ENCODE measurements at regions not wholly inside any gene's neighbourhood (a gene's known extent, or its start where the extent isn't known, plus 50 kb on each side); places are given as distances from the start of the nearest gene placed in this dataset.

DNA sequence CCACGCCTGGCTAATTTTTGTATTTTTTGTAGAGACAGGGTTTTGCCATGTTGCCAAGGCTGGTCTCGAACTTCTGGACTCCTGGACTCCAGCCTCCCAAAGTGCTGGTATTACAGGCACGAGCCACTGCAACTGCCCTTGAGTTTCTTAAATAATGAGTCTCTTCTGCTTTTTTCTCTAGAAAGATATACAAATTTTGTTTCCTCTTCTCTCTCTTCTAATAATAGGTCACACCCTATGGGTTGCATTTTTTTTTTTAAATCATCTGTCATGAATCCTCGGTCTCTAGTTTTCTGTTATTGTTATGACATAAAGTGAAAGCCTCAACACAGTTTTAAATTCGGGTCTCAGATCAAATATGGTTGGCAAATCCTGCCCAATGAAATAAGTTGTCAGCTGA lies 111.2 kb downstream of the IL12A start:
- peaks cover 0 to 2% (median 0%) of the 10 kb centered on the region in 4 donors for H3K27me3 ChIP-seq (ENCODE audit: control insufficient read depth in 4 of 4, insufficient read depth in 4 of 4, low read length in 3 of 4)
- H3K27ac ChIP-seq (ENCODE audit: low read depth in 1 of 2, low read length in 2 of 2) = no peak overlapping the region
- no peaks in the 10 kb centered on the region for H3K4me1 ChIP-seq (ENCODE audit: control insufficient read depth in 4 of 4, insufficient read depth in 4 of 4, low read length in 3 of 4)
- H3K9ac ChIP-seq (ENCODE audit: low read depth in 1 of 2, low read length in 2 of 2) = no peak overlapping the region
- no peaks in the 10 kb centered on the region for H3K9me3 ChIP-seq (ENCODE audit: control insufficient read depth in 4 of 4, low read length in 3 of 4)
- WGBS = 84% methylated on average over 5 of the region's 5 CpGs
- TF ChIP-seq TAF1 (conservative IDR thresholded peaks at IDR 0.05) = no peak
- TF ChIP-seq FOXA2 (IDR thresholded peaks at IDR 0.05) = no peak
- TF ChIP-seq SP1 (IDR thresholded peaks at IDR 0.05) = no peak
- no peak for TF ChIP-seq YY1 (IDR thresholded peaks at IDR 0.05)
- no peak for TF ChIP-seq HNF4G (IDR thresholded peaks at IDR 0.05)
- TF ChIP-seq, protein P1, sequence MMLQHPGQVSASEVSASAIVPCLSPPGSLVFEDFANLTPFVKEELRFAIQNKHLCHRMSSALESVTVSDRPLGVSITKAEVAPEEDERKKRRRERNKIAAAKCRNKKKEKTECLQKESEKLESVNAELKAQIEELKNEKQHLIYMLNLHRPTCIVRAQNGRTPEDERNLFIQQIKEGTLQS (IDR thresholded peaks at IDR 0.05) = no peak
- no peak for TF ChIP-seq FOXA1 (IDR thresholded peaks at IDR 0.05)
- no peak for TF ChIP-seq RXRA (IDR thresholded peaks at IDR 0.05)
- TF ChIP-seq NR2F2 (IDR thresholded peaks at IDR 0.05) = no peak
- TF ChIP-seq, protein P2, sequence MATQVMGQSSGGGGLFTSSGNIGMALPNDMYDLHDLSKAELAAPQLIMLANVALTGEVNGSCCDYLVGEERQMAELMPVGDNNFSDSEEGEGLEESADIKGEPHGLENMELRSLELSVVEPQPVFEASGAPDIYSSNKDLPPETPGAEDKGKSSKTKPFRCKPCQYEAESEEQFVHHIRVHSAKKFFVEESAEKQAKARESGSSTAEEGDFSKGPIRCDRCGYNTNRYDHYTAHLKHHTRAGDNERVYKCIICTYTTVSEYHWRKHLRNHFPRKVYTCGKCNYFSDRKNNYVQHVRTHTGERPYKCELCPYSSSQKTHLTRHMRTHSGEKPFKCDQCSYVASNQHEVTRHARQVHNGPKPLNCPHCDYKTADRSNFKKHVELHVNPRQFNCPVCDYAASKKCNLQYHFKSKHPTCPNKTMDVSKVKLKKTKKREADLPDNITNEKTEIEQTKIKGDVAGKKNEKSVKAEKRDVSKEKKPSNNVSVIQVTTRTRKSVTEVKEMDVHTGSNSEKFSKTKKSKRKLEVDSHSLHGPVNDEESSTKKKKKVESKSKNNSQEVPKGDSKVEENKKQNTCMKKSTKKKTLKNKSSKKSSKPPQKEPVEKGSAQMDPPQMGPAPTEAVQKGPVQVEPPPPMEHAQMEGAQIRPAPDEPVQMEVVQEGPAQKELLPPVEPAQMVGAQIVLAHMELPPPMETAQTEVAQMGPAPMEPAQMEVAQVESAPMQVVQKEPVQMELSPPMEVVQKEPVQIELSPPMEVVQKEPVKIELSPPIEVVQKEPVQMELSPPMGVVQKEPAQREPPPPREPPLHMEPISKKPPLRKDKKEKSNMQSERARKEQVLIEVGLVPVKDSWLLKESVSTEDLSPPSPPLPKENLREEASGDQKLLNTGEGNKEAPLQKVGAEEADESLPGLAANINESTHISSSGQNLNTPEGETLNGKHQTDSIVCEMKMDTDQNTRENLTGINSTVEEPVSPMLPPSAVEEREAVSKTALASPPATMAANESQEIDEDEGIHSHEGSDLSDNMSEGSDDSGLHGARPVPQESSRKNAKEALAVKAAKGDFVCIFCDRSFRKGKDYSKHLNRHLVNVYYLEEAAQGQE (IDR thresholded peaks at IDR 0.05) = no peak
- TF ChIP-seq, protein P3, sequence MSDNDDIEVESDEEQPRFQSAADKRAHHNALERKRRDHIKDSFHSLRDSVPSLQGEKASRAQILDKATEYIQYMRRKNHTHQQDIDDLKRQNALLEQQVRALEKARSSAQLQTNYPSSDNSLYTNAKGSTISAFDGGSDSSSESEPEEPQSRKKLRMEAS (IDR thresholded peaks at IDR 0.05) = no peak
- TF ChIP-seq RAD21 (IDR thresholded peaks at IDR 0.05) = no peak
- TF ChIP-seq, protein P4, sequence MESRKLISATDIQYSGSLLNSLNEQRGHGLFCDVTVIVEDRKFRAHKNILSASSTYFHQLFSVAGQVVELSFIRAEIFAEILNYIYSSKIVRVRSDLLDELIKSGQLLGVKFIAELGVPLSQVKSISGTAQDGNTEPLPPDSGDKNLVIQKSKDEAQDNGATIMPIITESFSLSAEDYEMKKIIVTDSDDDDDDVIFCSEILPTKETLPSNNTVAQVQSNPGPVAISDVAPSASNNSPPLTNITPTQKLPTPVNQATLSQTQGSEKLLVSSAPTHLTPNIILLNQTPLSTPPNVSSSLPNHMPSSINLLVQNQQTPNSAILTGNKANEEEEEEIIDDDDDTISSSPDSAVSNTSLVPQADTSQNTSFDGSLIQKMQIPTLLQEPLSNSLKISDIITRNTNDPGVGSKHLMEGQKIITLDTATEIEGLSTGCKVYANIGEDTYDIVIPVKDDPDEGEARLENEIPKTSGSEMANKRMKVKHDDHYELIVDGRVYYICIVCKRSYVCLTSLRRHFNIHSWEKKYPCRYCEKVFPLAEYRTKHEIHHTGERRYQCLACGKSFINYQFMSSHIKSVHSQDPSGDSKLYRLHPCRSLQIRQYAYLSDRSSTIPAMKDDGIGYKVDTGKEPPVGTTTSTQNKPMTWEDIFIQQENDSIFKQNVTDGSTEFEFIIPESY (IDR thresholded peaks at IDR 0.05) = no peak
- TF ChIP-seq HNF4A (conservative IDR thresholded peaks at IDR 0.05) = no peak
- no peak for TF ChIP-seq GABPA (IDR thresholded peaks at IDR 0.05 in 1 of 2, conservative IDR thresholded peaks at IDR 0.05 in 1 of 2)
- no peak for TF ChIP-seq JUND (IDR thresholded peaks at IDR 0.05)
- no peak for TF ChIP-seq EGR1 (IDR thresholded peaks at IDR 0.05; ENCODE audit: low read depth in 2 of 2)
- H3K4me3 ChIP-seq (ENCODE audit: low read depth in 1 of 3, low read length in 3 of 3) = no peak overlapping the region
- DNase-seq (ENCODE audit: low spot score) = no peak
- H3K36me3 ChIP-seq (ENCODE audit: control insufficient read depth in 4 of 4, insufficient read depth in 3 of 4, low read depth in 1 of 4, low read length in 3 of 4) = no peaks in the 10 kb centered on the region

DNA sequence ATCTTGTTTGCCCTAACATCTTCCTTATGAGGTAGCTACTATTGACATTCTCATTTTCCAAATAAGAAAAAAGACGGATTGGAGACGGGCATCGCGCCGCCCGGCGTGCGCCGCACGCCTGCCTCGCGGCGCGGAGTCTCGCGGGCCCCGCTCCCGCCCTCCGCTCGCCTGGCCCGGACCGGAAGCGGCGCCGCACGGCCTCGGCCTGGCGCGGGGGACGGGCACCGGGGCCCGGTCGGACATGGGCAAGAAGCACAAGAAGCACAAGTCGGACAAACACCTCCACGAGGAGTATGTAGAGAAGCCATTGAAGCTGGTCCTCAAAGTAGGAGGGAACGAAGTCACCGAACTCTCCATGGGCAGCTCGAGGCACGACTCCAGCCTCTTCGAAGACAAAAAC lies 112.0 kb downstream of the IL12A start:
- Histone ChIP-seq H3K27ac (ENCODE audit: low read depth in 1 of 2, low read length in 2 of 2) (no peak overlapping the region), H3K9ac (ENCODE audit: low read depth in 1 of 2, low read length in 2 of 2) (no peak overlapping the region), H3K4me3 (ENCODE audit: low read depth in 1 of 3, low read length in 3 of 3) (no peak overlapping the region), H3K9me3 (ENCODE audit: control insufficient read depth in 4 of 4, low read length in 3 of 4) (no peaks in the 10 kb centered on the region), H3K36me3 (ENCODE audit: control insufficient read depth in 4 of 4, insufficient read depth in 3 of 4, low read depth in 1 of 4, low read length in 3 of 4) (no peaks in the 10 kb centered on the region), H3K27me3 (ENCODE audit: control insufficient read depth in 4 of 4, insufficient read depth in 4 of 4, low read length in 3 of 4) (peaks cover 0 to 2% (median 0%) of the 10 kb centered on the region in 4 donors), H3K4me1 (ENCODE audit: control insufficient read depth in 4 of 4, insufficient read depth in 4 of 4, low read length in 3 of 4) (no peaks in the 10 kb centered on the region)
- DNase-seq (ENCODE audit: low spot score) = no peak
- TF ChIP-seq FOXA1 (IDR thresholded peaks at IDR 0.05) (no peak), HNF4A (conservative IDR thresholded peaks at IDR 0.05) (no peak), HNF4G (IDR thresholded peaks at IDR 0.05) (no peak), SP1 (IDR thresholded peaks at IDR 0.05) (no peak), RAD21 (IDR thresholded peaks at IDR 0.05) (no peak), TAF1 (conservative IDR thresholded peaks at IDR 0.05) (no peak)
- TF ChIP-seq, protein P2 (IDR thresholded peaks at IDR 0.05) = no peak
- TF ChIP-seq, protein P5, sequence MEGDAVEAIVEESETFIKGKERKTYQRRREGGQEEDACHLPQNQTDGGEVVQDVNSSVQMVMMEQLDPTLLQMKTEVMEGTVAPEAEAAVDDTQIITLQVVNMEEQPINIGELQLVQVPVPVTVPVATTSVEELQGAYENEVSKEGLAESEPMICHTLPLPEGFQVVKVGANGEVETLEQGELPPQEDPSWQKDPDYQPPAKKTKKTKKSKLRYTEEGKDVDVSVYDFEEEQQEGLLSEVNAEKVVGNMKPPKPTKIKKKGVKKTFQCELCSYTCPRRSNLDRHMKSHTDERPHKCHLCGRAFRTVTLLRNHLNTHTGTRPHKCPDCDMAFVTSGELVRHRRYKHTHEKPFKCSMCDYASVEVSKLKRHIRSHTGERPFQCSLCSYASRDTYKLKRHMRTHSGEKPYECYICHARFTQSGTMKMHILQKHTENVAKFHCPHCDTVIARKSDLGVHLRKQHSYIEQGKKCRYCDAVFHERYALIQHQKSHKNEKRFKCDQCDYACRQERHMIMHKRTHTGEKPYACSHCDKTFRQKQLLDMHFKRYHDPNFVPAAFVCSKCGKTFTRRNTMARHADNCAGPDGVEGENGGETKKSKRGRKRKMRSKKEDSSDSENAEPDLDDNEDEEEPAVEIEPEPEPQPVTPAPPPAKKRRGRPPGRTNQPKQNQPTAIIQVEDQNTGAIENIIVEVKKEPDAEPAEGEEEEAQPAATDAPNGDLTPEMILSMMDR (IDR thresholded peaks at IDR 0.05; ENCODE audit: low read depth, low read length, missing input control) = no peak
- TF ChIP-seq, protein P4 (IDR thresholded peaks at IDR 0.05) = no peak
- WGBS = 97% methylated on average over 40 of the region's 40 CpGs

Measured in liver (tissue), 8 donors.